GM10266 (cell line): ENCODE measurements at regions not wholly inside any gene's neighbourhood (a gene's known extent, or its start where the extent isn't known, plus 50 kb on each side); places are given as distances from the start of the nearest gene placed in this dataset.

Source experiments
- DNase-seq: peaks from one replicate; pipeline ENCODE4 v3.0.0; 2012; ENCODE audit errors: extremely low spot score
- TF ChIP-seq, protein P1 (sequence below): IDR thresholded peaks from 2 replicates; pipeline ENCODE4 v1.5.1; 2012; ENCODE audit warnings: mild to moderate bottlenecking, low read depth; ENCODE audit not compliant: control insufficient read depth, insufficient read depth; ENCODE audit errors: missing control alignments

DNA sequence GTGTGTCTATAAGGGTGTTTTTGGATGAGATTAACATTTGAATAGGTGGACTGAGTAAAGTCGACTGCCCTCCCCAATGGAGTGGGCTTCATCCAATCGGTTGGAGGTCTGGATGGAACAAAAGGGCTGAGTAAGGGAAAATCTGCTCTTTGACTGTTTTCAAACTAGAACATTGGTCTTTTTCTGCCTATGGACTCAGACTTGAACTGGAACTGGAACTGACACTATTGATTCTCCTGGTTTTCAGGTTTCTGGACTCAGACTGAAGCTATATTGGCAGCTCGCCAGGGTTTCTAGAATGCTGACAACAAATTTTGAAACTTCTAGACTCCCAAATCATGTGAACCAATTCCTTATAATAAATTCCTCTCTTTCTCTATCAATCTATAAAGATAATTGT is 498.9 kb upstream of the EPHA7 start:
- DNase-seq, result no peak
- TF ChIP-seq, protein P1, sequence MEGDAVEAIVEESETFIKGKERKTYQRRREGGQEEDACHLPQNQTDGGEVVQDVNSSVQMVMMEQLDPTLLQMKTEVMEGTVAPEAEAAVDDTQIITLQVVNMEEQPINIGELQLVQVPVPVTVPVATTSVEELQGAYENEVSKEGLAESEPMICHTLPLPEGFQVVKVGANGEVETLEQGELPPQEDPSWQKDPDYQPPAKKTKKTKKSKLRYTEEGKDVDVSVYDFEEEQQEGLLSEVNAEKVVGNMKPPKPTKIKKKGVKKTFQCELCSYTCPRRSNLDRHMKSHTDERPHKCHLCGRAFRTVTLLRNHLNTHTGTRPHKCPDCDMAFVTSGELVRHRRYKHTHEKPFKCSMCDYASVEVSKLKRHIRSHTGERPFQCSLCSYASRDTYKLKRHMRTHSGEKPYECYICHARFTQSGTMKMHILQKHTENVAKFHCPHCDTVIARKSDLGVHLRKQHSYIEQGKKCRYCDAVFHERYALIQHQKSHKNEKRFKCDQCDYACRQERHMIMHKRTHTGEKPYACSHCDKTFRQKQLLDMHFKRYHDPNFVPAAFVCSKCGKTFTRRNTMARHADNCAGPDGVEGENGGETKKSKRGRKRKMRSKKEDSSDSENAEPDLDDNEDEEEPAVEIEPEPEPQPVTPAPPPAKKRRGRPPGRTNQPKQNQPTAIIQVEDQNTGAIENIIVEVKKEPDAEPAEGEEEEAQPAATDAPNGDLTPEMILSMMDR, result no peak

DNA sequence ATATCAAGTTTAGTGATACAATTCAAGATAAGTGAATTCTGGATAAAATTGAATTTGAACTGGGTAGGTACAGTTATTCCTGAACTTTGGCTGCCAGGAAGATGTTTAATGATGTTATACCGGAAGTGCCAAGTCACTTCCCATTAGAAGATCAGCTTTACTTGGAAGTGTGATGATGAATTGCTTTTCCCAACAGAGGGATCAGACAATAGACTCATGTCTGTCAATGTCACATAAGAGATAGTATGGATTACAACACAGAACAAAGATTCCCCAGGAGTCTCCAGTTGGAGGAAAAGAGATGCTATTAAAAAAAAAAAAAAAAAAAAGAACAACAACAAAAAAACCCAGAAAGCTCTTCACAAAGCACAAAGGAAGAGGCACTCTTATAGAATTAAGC is 497.9 kb upstream of the EPHA7 start:
- no peak for DNase-seq
- TF ChIP-seq, protein P1, result no peak

DNA sequence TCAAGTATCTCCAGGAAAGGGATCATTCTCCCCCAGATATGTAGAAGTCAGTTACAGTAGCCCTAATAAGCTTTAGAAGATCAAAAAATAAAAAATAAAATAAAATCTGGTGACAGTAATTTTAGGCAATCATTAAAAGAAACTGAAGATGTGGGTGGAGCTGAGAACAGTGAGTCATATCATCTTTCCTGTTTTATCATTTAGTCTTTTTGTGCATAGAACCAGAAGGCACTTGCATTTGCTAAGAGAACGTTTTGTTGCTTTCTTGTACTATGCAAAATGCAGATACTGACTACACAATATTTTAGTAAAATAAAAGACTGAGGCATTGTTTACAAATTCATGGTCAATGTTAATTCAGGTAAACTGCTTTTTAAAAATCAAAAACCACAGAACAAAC is 497.4 kb upstream of the EPHA7 start:
- TF ChIP-seq, protein P1, result no peak
- no peak for DNase-seq

DNA sequence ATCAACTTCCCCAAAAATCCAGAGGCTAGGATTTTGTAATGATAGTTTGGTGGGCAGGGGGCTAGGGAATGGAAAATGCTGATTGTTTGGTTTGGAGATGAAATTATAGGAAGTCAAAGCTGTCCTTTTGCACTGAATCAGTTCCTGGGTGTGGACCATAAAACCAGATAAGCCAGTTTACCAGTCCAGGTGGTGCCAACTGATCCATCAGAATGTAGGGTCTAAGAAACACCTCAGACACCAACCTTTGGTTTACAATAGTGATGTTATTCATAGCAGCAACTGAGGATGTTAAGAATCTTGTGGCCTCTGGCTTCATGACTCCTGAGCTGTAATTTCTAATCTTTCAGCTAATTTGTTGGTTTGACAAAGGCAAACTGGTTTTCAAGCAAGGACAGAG is 496.6 kb upstream of the EPHA7 start:
- TF ChIP-seq, protein P1, result no peak
- no peak for DNase-seq

DNA sequence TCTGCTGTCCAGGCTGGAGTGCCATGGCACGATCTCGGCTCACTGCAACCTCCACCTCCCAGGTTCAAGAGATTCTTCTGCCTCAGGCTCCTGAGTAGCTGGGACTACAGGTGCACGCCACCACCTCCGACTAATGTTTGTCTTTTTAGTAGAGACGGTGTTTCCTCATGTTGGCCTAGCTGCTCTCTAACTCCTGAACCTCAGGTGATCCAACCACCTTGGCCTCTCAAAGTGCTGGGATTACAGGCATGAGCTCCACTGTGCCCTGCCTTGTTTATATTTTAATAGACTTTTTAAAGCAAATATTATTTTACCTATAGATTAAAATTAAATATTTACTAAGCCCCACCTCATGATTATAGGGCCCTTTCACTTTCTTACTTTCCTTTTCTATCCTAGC is 483.2 kb upstream of the EPHA7 start:
- DNase-seq, result no peak
- TF ChIP-seq, protein P1, result no peak

DNA sequence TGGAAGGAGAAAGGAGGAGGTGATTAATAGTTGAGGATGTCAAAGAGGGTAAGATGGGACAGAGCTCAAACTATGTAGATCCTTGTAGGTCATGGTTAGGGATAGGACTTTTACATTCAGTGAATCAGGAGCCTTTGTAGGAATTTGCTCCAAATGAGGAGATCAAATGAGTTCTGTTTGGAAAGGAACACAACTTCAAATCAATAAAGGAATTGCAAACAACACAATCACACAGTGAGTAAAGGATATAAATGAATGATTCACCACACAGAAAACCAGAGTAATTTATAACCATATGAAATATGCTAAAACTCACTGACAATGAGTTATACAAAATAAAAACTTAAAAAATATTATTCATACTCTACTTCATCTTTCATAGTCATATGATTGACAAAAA is 480.8 kb upstream of the EPHA7 start:
- DNase-seq, result no peak

DNA sequence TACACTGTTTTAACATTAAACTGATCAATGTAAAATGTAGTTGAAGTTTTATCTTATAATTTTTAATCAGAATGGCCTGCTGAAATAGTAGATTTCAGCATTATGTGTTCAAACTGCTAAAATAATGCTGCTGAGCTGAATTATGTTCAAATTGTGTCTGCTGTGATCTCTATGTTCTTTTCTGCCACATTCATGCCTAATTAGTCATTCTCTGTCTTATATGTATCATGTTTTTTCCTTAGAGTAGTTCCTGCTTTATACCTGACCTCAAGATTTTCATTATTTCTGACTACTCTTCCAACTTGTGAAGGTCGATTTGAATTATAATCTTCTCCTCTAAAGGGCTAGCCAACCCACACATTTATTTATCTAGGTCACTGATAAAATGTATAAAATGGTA is 476.7 kb upstream of the EPHA7 start:
- DNase-seq, result no peak
- TF ChIP-seq, protein P1, result no peak

More for the DNA sequence above, 480.8 kb upstream of the EPHA7 start:
- TF ChIP-seq, protein P1, result no peak
